Ovary (tissue), 7 donors: ENCODE measurements at regions not wholly inside any gene's neighbourhood (a gene's known extent, or its start where the extent isn't known, plus 50 kb on each side); places are given as distances from the start of the nearest gene placed in this dataset.

ENCODE experiments used
- DNase-seq, 5 donors: peaks; one replicate each; pipeline ENCODE4 v3.0.0-alpha.2; 2019 to 2020
- H3K27ac ChIP-seq, 2 donors: fragments of 200-600 bp; one replicate each; pipeline versions ENCODE4 v1.5.1 to v1.8.0; 2019 to 2022
- H3K27me3 ChIP-seq: fragments of 200-600 bp; one replicate; pipeline ENCODE4 v1.8.0; 2022
- H3K36me3 ChIP-seq: fragments of 200-600 bp; sonication (generic); one replicate; pipeline ENCODE4 v1.5.1; 2019
- H3K4me1 ChIP-seq: one replicate; pipeline ENCODE4 v1.8.1; 2013; ENCODE audit warnings: mild to moderate bottlenecking, moderate library complexity; ENCODE audit not compliant: insufficient read depth
- H3K4me3 ChIP-seq: fragments of 200-600 bp; sonication (generic); one replicate; pipeline ENCODE4 v1.5.1; 2017
- H3K9me3 ChIP-seq, 2 donors: fragments of 200-600 bp in 1 of 2; sonication (generic) in 1 of 2; one replicate each; pipeline versions ENCODE4 v1.5.1 to v1.8.1; 2013 to 2019; ENCODE audit warnings: mild to moderate bottlenecking in 1 of 2, moderate library complexity in 1 of 2
- CTCF ChIP-seq, 3 donors: fragments of 450-650 bp in 2 of 3; fragments of 200-600 bp in 1 of 3; IDR thresholded peaks; one replicate each; pipeline versions ENCODE4 v1.5.1 to v1.8.0; 2016 to 2022; ENCODE audit warnings: antibody characterized with exemption in 3 of 3, mild to moderate bottlenecking in 1 of 3
- EP300 ChIP-seq: sonication (generic); formaldehyde crosslinking; IDR thresholded peaks from one replicate; pipeline ENCODE4 v1.6.1; 2017; ENCODE audit warnings: antibody characterized with exemption
- POLR2A ChIP-seq: fragments of 450-650 bp; IDR thresholded peaks from one replicate; pipeline ENCODE4 v1.6.1; 2017; ENCODE audit warnings: antibody characterized with exemption, mild to moderate bottlenecking, moderate library complexity
- WGBS, 3 donors: extraction: QIAGEN DNeasy Blood & Tissue Kit in 1 of 3; methylation state at CpG; one replicate each; pipeline versions ENCODE4 v1.1.5 to v1.1.7; 2013 to 2017; 5-methylcytosine and 5-hydroxymethylcytosine counted together
- intact Hi-C, 4 donors: fragments of 100-400 bp; cut with DNase I; formaldehyde crosslinking; loops; one replicate each; pipeline versions ENCODE4 v1.11.0 to v1.15.1; 2022 to 2023
- donor health status: DM: no; HTN: no; CAD: no; lungs with moderate emphysema.
- donor health status: DM: no; HTN: no; CAD: no.
- donor health status: Bipolar disorder and iron deficiency.
- donor health status: DM: no; HTN: no; CAD: no.
- donor health status: DM: yes; HTN: yes; CAD: no.

GRCh38 chr11:128246810-128247594, 340.4 kb downstream of the ETS1 start:
- H3K36me3 ChIP-seq: no peaks in the 10 kb centered on the region
- peaks cover 5% of the 10 kb centered on the region for H3K4me1 ChIP-seq
- H3K4me3 ChIP-seq: no peak overlapping the region
- no peaks in the 10 kb centered on the region for H3K27me3 ChIP-seq
- 34 to 39% (median 38%) methylated on average over 6 of the region's 6 CpGs for WGBS, 3 donors
- peak in 2 of 5 donors; percentile 17 to 31 for DNase-seq
- H3K27ac ChIP-seq: no peak overlapping the region
- intact Hi-C loops: loop anchor here in 1 of 4 donors (10.0 kb wide), 1 partner anchor 52 kb away; no protein-coding TSS in a partner anchor
- no peaks in the 10 kb centered on the region for H3K9me3 ChIP-seq
- TF ChIP-seq CTCF (IDR thresholded peaks at IDR 0.05): no peak
- TF ChIP-seq POLR2A: no peak
- TF ChIP-seq EP300: no peak

GRCh38 chr11:128246364-128246801, 341.0 kb downstream of the ETS1 start:
- H3K4me3 ChIP-seq: no peak overlapping the region
- 9 to 16% (median 12%) methylated on average over 8 of the region's 8 CpGs for WGBS, 3 donors

GRCh38 chr11:128244871-128245270, 342.5 kb downstream of the ETS1 start:
- Histone ChIP-seq H3K4me1 (peaks cover 5% of the 10 kb centered on the region), H3K27me3 (no peaks in the 10 kb centered on the region), H3K4me3 (no peak overlapping the region), H3K36me3 (no peaks in the 10 kb centered on the region), H3K27ac (no peak overlapping the region), H3K9me3 (no peaks in the 10 kb centered on the region)
- TF ChIP-seq CTCF (IDR thresholded peaks at IDR 0.05): no peak
- TF ChIP-seq POLR2A: no peak
- TF ChIP-seq EP300: no peak
- intact Hi-C loops: loop anchor here in 1 of 4 donors (10.0 kb wide), 1 partner anchor 50 kb away; no protein-coding TSS in a partner anchor
- WGBS, 3 donors: 84 to 87% (median 87%) methylated on average over 5 of the region's 5 CpGs
- DNase-seq: no peak

More at GRCh38 chr11:128246364-128246801, 341.0 kb downstream of the ETS1 start:
- H3K27me3 ChIP-seq: no peaks in the 10 kb centered on the region
- H3K36me3 ChIP-seq: no peaks in the 10 kb centered on the region
- no peaks in the 10 kb centered on the region for H3K9me3 ChIP-seq
- peak; percentile 42 to 64 (median 47) for DNase-seq
- H3K4me1 ChIP-seq: peaks cover 5% of the 10 kb centered on the region
- H3K27ac ChIP-seq: no peak overlapping the region
- no peak for TF ChIP-seq POLR2A
- no peak for TF ChIP-seq CTCF (IDR thresholded peaks at IDR 0.05)
- TF ChIP-seq EP300: no peak
- intact Hi-C loops: loop anchor here in 1 of 4 donors (10.0 kb wide), 1 partner anchor 52 kb away; no protein-coding TSS in a partner anchor

- H3K4me1 ChIP-seq: peaks cover 5% of the 10 kb centered on the region
- H3K36me3 ChIP-seq: no peaks in the 10 kb centered on the region
- H3K27ac ChIP-seq: no peak overlapping the region
- WGBS, 3 donors: 81 to 86% (median 81%) methylated on average over 1 of the region's 1 CpG
- no peak for TF ChIP-seq CTCF (IDR thresholded peaks at IDR 0.05)
- TF ChIP-seq POLR2A: no peak
- TF ChIP-seq EP300: no peak
- no peaks in the 10 kb centered on the region for H3K27me3 ChIP-seq
- intact Hi-C loops: loop anchor here in 1 of 4 donors (10.0 kb wide), 1 partner anchor 48 kb away; no protein-coding TSS in a partner anchor
- H3K9me3 ChIP-seq: no peaks in the 10 kb centered on the region
- H3K4me3 ChIP-seq: no peak overlapping the region
- DNase-seq: no peak
Measured at GRCh38 chr11:128242451-128242850, 344.9 kb downstream of the ETS1 start.
